Erythroblast (primary cell): ENCODE measurements at regions not wholly inside any gene's neighbourhood (a gene's known extent, or its start where the extent isn't known, plus 50 kb on each side); places are given as distances from the start of the nearest gene placed in this dataset.

Experiments used
- GATA1 ChIP-seq: IDR thresholded peaks from 2 replicates; pipeline ENCODE4 v1.6.1; 2011; ENCODE audit warnings: low read depth, mild to moderate bottlenecking, control low read depth, low read length, moderate library complexity
- POLR2A ChIP-seq: IDR thresholded peaks from 2 replicates; pipeline ENCODE4 v1.6.1; 2011; ENCODE audit warnings: mild to moderate bottlenecking, low read length

- TF ChIP-seq POLR2A (no peak), GATA1 (no peak)
Observed at GRCh38 chr2:129730979-129731378, 248.5 kb upstream of the RAB6C start.
